OCI-LY7 (cell line): ENCODE measurements at regions not wholly inside any gene's neighbourhood (a gene's known extent, or its start where the extent isn't known, plus 50 kb on each side); places are given as distances from the start of the nearest gene placed in this dataset.

Source experiments
- BruUV-seq: library from RNA; stranded (reverse); fragments of 400-500 nt; replicated peaks from 2 replicates; lab custom pipeline; 2021; lab: Mats Ljungman, UMichigan
- CTCF ChIA-PET: fragments of 300-600 bp; sonication (Branson Sonifier 250); formaldehyde crosslinking; loops from one replicate; lab custom pipeline; 2022; ENCODE audit warnings: antibody characterized with exemption; ENCODE audit not compliant: unreplicated experiment; lab: Charles Lee
- POLR2A ChIA-PET: fragments of 300-600 bp; sonication (Branson Sonifier 250); formaldehyde crosslinking; loops from one replicate; lab custom pipeline; 2022; ENCODE audit warnings: antibody characterized with exemption; lab: Charles Lee
- DNase-seq: peaks from one replicate; pipeline ENCODE4 v3.0.0-alpha.2; 2015; ENCODE audit warnings: low spot score
- H2AFZ ChIP-seq: fragments of 200-600 bp; sonication (generic), shearing (Covaris generic); 2 replicates; pipeline ENCODE4 v1.6.1; 2014; ENCODE audit warnings: mild to moderate bottlenecking, antibody characterized with exemption, low read length, moderate library complexity
- H3K27ac ChIP-seq: fragments of 200-600 bp; sonication (generic); 2 replicates; pipeline ENCODE4 v1.5.1; 2014; ENCODE audit warnings: mixed run types, low read depth, mild to moderate bottlenecking, moderate library complexity, low read length, inconsistent platforms; ENCODE audit not compliant: poor library complexity, severe bottlenecking
- H3K36me3 ChIP-seq: fragments of 200-600 bp; sonication (generic); 2 replicates; pipeline ENCODE4 v1.6.1; 2014; ENCODE audit warnings: mild to moderate bottlenecking, antibody characterized with exemption, low read length, moderate library complexity, mixed read lengths; ENCODE audit not compliant: insufficient read depth
- H3K4me1 ChIP-seq: fragments of 200-600 bp; sonication (generic); 2 replicates; pipeline ENCODE4 v1.5.1; 2014; ENCODE audit warnings: mild to moderate bottlenecking, low read length; ENCODE audit not compliant: insufficient read depth, poor library complexity, severe bottlenecking
- H3K4me2 ChIP-seq: fragments of 200-600 bp; sonication (generic); 2 replicates; pipeline ENCODE4 v1.6.1; 2014; ENCODE audit warnings: mild to moderate bottlenecking, low read length
- H3K4me3 ChIP-seq: fragments of 200-600 bp; sonication (generic); 2 replicates; pipeline ENCODE4 v1.5.1; 2014; ENCODE audit warnings: mild to moderate bottlenecking, low read depth, low read length; ENCODE audit not compliant: poor library complexity, severe bottlenecking
- H3K79me2 ChIP-seq: fragments of 200-600 bp; sonication (generic); 2 replicates; pipeline ENCODE4 v1.6.1; 2016; ENCODE audit warnings: low read depth, mild to moderate bottlenecking, low read length, moderate library complexity, mixed read lengths; ENCODE audit not compliant: insufficient read depth
- H3K9me2 ChIP-seq: fragments of 200-600 bp; sonication (generic); 2 replicates; pipeline ENCODE4 v1.6.1; 2016; ENCODE audit warnings: mild to moderate bottlenecking, low read length, mixed read lengths; ENCODE audit not compliant: insufficient read depth
- H3K9me3 ChIP-seq: fragments of 200-600 bp; sonication (generic); 2 replicates; pipeline ENCODE4 v1.6.1; 2014; ENCODE audit warnings: mild to moderate bottlenecking, mixed run types, low read length, mixed read lengths
- H4K20me1 ChIP-seq: fragments of 200-600 bp; sonication (generic); 2 replicates; pipeline ENCODE4 v1.6.1; 2014; ENCODE audit warnings: mild to moderate bottlenecking, antibody characterized with exemption, low read length, moderate library complexity, mixed read lengths; ENCODE audit not compliant: insufficient read depth
- EZH2phosphoT487 ChIP-seq: fragments of 200-600 bp; sonication (generic); IDR thresholded peaks from 2 replicates; pipeline ENCODE4 v1.6.1; 2018; ENCODE audit warnings: low read depth, borderline replicate concordance, mild to moderate bottlenecking, mixed run types, antibody characterized with exemption, low read length, moderate library complexity, mixed read lengths
- intact Hi-C: fragments of 100-400 bp; cut with micrococcal nuclease; formaldehyde crosslinking; loops from one replicate; pipeline ENCODE4 v1.10.0; 2022; ENCODE audit not compliant: unreplicated experiment
- TF ChIP-seq, protein P1 (sequence below): fragments of 200-600 bp; sonication (generic); conservative IDR thresholded peaks from 2 replicates; pipeline ENCODE4 v1.5.1; 2014; ENCODE audit warnings: mild to moderate bottlenecking, antibody characterized with exemption, low read length, moderate library complexity, mixed read lengths

DNA sequence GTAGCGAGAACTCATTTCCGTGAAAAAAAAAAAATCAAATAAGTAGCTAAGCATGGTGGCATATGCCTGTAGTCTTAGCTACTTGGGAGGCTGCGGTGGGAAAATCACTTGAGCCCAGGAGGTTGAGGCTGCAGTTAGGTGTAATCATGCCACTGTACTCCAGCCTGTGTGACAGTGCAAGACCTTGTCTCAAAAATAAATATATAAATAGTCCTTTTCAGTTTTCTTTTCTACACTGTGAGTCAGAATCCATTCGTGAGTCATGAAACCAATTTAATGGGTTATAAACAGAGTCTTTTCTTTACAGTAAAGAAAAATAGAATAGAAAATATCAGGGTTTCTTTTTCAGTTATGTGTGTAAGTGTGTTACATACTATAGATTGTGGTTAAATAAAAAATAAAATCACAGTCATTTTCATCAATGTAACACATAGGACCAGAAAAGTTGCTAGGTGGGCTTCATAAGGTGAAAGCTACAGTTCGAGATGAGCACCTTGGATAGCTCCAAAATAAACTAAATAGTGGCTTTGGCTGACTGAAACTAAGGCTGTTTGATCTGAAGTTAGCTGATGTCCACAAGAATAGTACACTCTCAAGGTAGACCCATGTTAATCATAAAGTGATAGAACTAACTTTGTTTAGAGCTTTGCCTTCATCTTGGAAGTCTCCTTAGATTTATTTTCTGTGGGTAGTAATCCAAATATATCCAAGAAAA, 781.1 kb downstream of the GATA3 start:
- Histone ChIP-seq H3K9me2 (no peaks in the 10 kb centered on the region), H3K4me3 (no peak overlapping the region), H3K4me2 (no peak overlapping the region), H3K36me3 (no peaks in the 10 kb centered on the region), H3K79me2 (no peaks in the 10 kb centered on the region), H3K4me1 (no peaks in the 10 kb centered on the region), H4K20me1 (no peaks in the 10 kb centered on the region), H3K27ac (no peak overlapping the region), H3K9me3 (no peaks in the 10 kb centered on the region), H2AFZ (no peak overlapping the region)
- no TSS peak for BruUV-seq
- intact Hi-C loops, result no loop called here
- TF ChIP-seq EZH2phosphoT487, result no peak
- TF ChIP-seq, protein P1, sequence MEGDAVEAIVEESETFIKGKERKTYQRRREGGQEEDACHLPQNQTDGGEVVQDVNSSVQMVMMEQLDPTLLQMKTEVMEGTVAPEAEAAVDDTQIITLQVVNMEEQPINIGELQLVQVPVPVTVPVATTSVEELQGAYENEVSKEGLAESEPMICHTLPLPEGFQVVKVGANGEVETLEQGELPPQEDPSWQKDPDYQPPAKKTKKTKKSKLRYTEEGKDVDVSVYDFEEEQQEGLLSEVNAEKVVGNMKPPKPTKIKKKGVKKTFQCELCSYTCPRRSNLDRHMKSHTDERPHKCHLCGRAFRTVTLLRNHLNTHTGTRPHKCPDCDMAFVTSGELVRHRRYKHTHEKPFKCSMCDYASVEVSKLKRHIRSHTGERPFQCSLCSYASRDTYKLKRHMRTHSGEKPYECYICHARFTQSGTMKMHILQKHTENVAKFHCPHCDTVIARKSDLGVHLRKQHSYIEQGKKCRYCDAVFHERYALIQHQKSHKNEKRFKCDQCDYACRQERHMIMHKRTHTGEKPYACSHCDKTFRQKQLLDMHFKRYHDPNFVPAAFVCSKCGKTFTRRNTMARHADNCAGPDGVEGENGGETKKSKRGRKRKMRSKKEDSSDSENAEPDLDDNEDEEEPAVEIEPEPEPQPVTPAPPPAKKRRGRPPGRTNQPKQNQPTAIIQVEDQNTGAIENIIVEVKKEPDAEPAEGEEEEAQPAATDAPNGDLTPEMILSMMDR, result no peak
- ChIA-PET POLR2A (interaction anchor here (0.6 kb wide), 1 partner anchor 16 kb away, joined by 3 read pairs; no protein-coding TSS in a partner anchor), CTCF (no interaction called here)
- DNase-seq, result no peak

DNA sequence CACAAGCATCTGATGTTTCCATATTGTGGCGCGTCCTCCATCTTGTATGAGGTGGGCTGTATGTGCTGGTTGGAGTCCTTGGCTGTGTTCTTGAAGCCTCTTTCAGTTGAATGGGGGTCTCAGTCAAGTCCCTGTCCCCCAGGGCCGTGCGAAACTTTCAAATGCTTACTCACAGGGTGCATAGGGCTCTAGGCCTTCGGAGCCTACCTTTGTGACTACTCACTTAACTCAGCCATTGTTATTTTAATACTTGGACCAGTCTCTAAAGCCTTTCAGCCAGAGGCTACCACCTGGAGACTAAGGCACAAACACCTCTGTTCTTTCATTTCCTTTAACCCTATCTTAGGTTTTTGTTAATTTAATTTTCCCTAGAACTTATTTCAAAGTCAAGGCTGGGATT, 785.9 kb downstream of the GATA3 start:
- no peak for DNase-seq
- intact Hi-C loops, result no loop called here
- TF ChIP-seq, protein P1, result no peak
- no peak for TF ChIP-seq EZH2phosphoT487
- no TSS peak for BruUV-seq
- Histone ChIP-seq H3K4me3 (no peak overlapping the region), H3K36me3 (no peaks in the 10 kb centered on the region), H2AFZ (no peak overlapping the region), H3K9me3 (no peaks in the 10 kb centered on the region), H3K9me2 (no peaks in the 10 kb centered on the region), H3K27ac (no peak overlapping the region), H3K4me1 (no peaks in the 10 kb centered on the region), H4K20me1 (no peaks in the 10 kb centered on the region), H3K79me2 (no peaks in the 10 kb centered on the region), H3K4me2 (no peak overlapping the region)
- ChIA-PET POLR2A (no interaction called here), CTCF (no interaction called here)

DNA sequence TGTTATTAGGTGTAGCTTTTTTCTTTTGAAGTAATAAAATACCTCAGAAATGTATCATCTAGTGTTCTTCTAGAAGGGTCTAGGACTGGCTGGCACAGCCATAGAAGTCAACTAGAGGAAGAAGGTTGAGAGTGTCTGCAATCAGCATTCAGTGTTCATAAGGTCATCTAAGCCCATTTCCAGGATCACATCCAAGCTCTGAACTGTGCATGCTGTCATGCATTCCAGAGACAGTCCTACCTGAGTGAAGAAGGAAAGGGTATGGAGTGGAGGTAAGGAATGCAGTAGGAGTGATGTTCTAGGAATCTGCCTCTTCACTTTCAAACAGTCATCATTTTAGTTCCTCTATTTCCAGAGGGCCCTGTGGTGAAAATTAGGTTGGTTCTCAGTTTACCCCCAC, 789.7 kb downstream of the GATA3 start:
- Histone ChIP-seq H3K4me2 (no peak overlapping the region), H3K9me2 (no peaks in the 10 kb centered on the region), H3K4me1 (no peaks in the 10 kb centered on the region), H4K20me1 (no peaks in the 10 kb centered on the region), H3K36me3 (no peaks in the 10 kb centered on the region), H3K27ac (no peak overlapping the region), H2AFZ (no peak overlapping the region), H3K79me2 (no peaks in the 10 kb centered on the region), H3K9me3 (no peaks in the 10 kb centered on the region), H3K4me3 (no peak overlapping the region)
- no peak for TF ChIP-seq EZH2phosphoT487
- TF ChIP-seq, protein P1, result no peak
- intact Hi-C loops, result no loop called here
- DNase-seq, result no peak
- ChIA-PET CTCF (no interaction called here), POLR2A (no interaction called here)
- BruUV-seq, result no TSS peak
